Neural progenitor cell (in vitro differentiated cells): ENCODE measurements at regions not wholly inside any gene's neighbourhood (a gene's known extent, or its start where the extent isn't known, plus 50 kb on each side); places are given as distances from the start of the nearest gene placed in this dataset.

Source experiments
- DNase-seq: peaks from one replicate; pipeline ENCODE4 v3.0.0-alpha.2; 2016; ENCODE audit warnings: low spot score
- H2AFZ ChIP-seq: fragments of 200-600 bp; sonication (generic); replicated peaks from 2 replicates; pipeline ENCODE4 v1.6.1; 2016; ENCODE audit warnings: antibody characterized with exemption
- H3F3A ChIP-seq: fragments of 200-600 bp; sonication (generic); 2 replicates; pipeline ENCODE4 v1.6.1; 2016; ENCODE audit warnings: antibody characterized with exemption, low read depth
- H3K27ac ChIP-seq: fragments of 200-600 bp; sonication (generic); 2 replicates; pipeline ENCODE4 v1.5.1; 2016; ENCODE audit warnings: mild to moderate bottlenecking
- H3K27me3 ChIP-seq: fragments of 200-600 bp; sonication (generic); 2 replicates; pipeline ENCODE4 v1.6.1; 2016; ENCODE audit warnings: mild to moderate bottlenecking, moderate library complexity
- H3K36me3 ChIP-seq: fragments of 200-600 bp; sonication (generic); 2 replicates; pipeline ENCODE4 v1.5.1; 2016
- H3K4me1 ChIP-seq: fragments of 200-600 bp; sonication (generic); 2 replicates; pipeline ENCODE4 v1.6.1; 2016; ENCODE audit warnings: mixed run types
- H3K4me2 ChIP-seq: fragments of 200-600 bp; sonication (generic); 2 replicates; pipeline ENCODE4 v1.6.1; 2016
- H3K4me3 ChIP-seq: fragments of 200-600 bp; sonication (generic); 2 replicates; pipeline ENCODE4 v1.5.1; 2016
- H3K79me2 ChIP-seq: fragments of 200-600 bp; sonication (generic); 2 replicates; pipeline ENCODE4 v1.6.1; 2016; ENCODE audit warnings: low read depth
- H3K9ac ChIP-seq: fragments of 200-600 bp; sonication (generic); 2 replicates; pipeline ENCODE4 v1.6.1; 2016
- H3K9me3 ChIP-seq: fragments of 200-600 bp; sonication (generic); 2 replicates; pipeline ENCODE4 v1.5.1; 2016; ENCODE audit warnings: low read depth
- H4K20me1 ChIP-seq: fragments of 200-600 bp; sonication (generic); 2 replicates; pipeline ENCODE4 v1.6.1; 2016; ENCODE audit warnings: low read depth
- H3K27ac Mint-ChIP-seq: 3 replicates; pipeline ENCODE4 v1.8.0; 2021; ENCODE audit warnings: mixed read lengths
- H3K27me3 Mint-ChIP-seq: 2 replicates; pipeline ENCODE4 v1.8.0; 2022; ENCODE audit warnings: low read depth, mild to moderate bottlenecking, inconsistent platforms, moderate library complexity, mixed read lengths; ENCODE audit not compliant: insufficient read depth
- H3K36me3 Mint-ChIP-seq: 3 replicates; pipeline ENCODE4 v1.8.0; 2021; ENCODE audit warnings: mixed read lengths
- H3K4me1 Mint-ChIP-seq: 3 replicates; pipeline ENCODE4 v1.8.0; 2021; ENCODE audit warnings: mixed read lengths
- H3K4me3 Mint-ChIP-seq: 3 replicates; pipeline ENCODE4 v1.8.0; 2021; ENCODE audit warnings: mild to moderate bottlenecking, moderate library complexity, mixed read lengths
- H3K9me3 Mint-ChIP-seq: 3 replicates; pipeline ENCODE4 v1.8.0; 2020; ENCODE audit warnings: mixed read lengths
- CTCF ChIP-seq: fragments of 200-600 bp; sonication (generic); IDR thresholded peaks from 2 replicates; pipeline ENCODE4 v1.5.1; 2017; ENCODE audit warnings: antibody characterized with exemption, mild to moderate bottlenecking
- EZH2 ChIP-seq: fragments of 200-600 bp; sonication (generic); IDR thresholded peaks from 2 replicates; pipeline ENCODE4 v1.6.1; 2017; ENCODE audit warnings: antibody characterized with exemption, mild to moderate bottlenecking, moderate library complexity
- EZH2phosphoT487 ChIP-seq: fragments of 200-600 bp; sonication (generic); IDR thresholded peaks from 2 replicates; pipeline ENCODE4 v1.6.1; 2017; ENCODE audit warnings: antibody characterized with exemption

GRCh38 chr4:23005691-23006090 lies 313.0 kb downstream of the GBA3 start:
- no peaks in the 10 kb centered on the region for H4K20me1 ChIP-seq
- TF ChIP-seq EZH2 (no peak), CTCF (no peak), EZH2phosphoT487 (no peak)
- Mint-ChIP-seq H3K4me1 (no peaks in the 10 kb centered on the region), H3K36me3 (no peaks in the 10 kb centered on the region), H3K9me3 (peaks cover 2% of the 10 kb centered on the region), H3K4me3 (no peak overlapping the region), H3K27ac (no peak overlapping the region), H3K27me3 (no peaks in the 10 kb centered on the region)
- no peak overlapping the region for H2AFZ ChIP-seq
- no peak overlapping the region for H3K4me2 ChIP-seq
- no peak overlapping the region for H3K9ac ChIP-seq
- H3K36me3 ChIP-seq, result no peaks in the 10 kb centered on the region
- H3K27ac ChIP-seq, result no peak overlapping the region
- DNase-seq, result no peak
- no peaks in the 10 kb centered on the region for H3K79me2 ChIP-seq
- H3K9me3 ChIP-seq, result no peaks in the 10 kb centered on the region
- H3K27me3 ChIP-seq, result no peaks in the 10 kb centered on the region
- H3F3A ChIP-seq, result no peaks in the 10 kb centered on the region
- no peaks in the 10 kb centered on the region for H3K4me1 ChIP-seq
- H3K4me3 ChIP-seq, result no peak overlapping the region

GRCh38 chr4:23001478-23001877 lies 308.7 kb downstream of the GBA3 start:
- no peak for DNase-seq
- Histone ChIP-seq H3K9me3 (no peaks in the 10 kb centered on the region), H3K4me1 (no peaks in the 10 kb centered on the region), H3K4me2 (no peak overlapping the region), H2AFZ (peak overlapping the region; percentile 58), H4K20me1 (no peaks in the 10 kb centered on the region), H3F3A (no peaks in the 10 kb centered on the region), H3K36me3 (no peaks in the 10 kb centered on the region), H3K9ac (no peak overlapping the region), H3K4me3 (no peak overlapping the region), H3K27ac (no peak overlapping the region), H3K79me2 (no peaks in the 10 kb centered on the region), H3K27me3 (no peaks in the 10 kb centered on the region)
- no peaks in the 10 kb centered on the region for H3K9me3 Mint-ChIP-seq
- H3K36me3 Mint-ChIP-seq, result no peaks in the 10 kb centered on the region
- H3K4me1 Mint-ChIP-seq, result no peaks in the 10 kb centered on the region
- no peak overlapping the region for H3K27ac Mint-ChIP-seq
- no peak overlapping the region for H3K4me3 Mint-ChIP-seq
- H3K27me3 Mint-ChIP-seq, result no peaks in the 10 kb centered on the region
- TF ChIP-seq CTCF (no peak), EZH2phosphoT487 (no peak), EZH2 (no peak)

GRCh38 chr4:22999419-22999818 lies 306.7 kb downstream of the GBA3 start:
- no peaks in the 10 kb centered on the region for H3K4me1 ChIP-seq
- Mint-ChIP-seq H3K36me3 (no peaks in the 10 kb centered on the region), H3K4me1 (no peaks in the 10 kb centered on the region), H3K4me3 (no peak overlapping the region), H3K27me3 (no peaks in the 10 kb centered on the region), H3K27ac (no peak overlapping the region), H3K9me3 (no peaks in the 10 kb centered on the region)
- H3K4me3 ChIP-seq, result no peak overlapping the region
- H3K79me2 ChIP-seq, result no peaks in the 10 kb centered on the region
- no peaks in the 10 kb centered on the region for H3K36me3 ChIP-seq
- no peak overlapping the region for H3K9ac ChIP-seq
- H4K20me1 ChIP-seq, result no peaks in the 10 kb centered on the region
- no peak overlapping the region for H3K4me2 ChIP-seq
- H3F3A ChIP-seq, result no peaks in the 10 kb centered on the region
- H2AFZ ChIP-seq, result no peak overlapping the region
- no peaks in the 10 kb centered on the region for H3K9me3 ChIP-seq
- no peak for DNase-seq
- H3K27ac ChIP-seq, result no peak overlapping the region
- no peaks in the 10 kb centered on the region for H3K27me3 ChIP-seq
- no peak for TF ChIP-seq EZH2
- peak; percentile 11 for TF ChIP-seq CTCF
